HG03135 (cell line): ENCODE measurements at regions not wholly inside any gene's neighbourhood (a gene's known extent, or its start where the extent isn't known, plus 50 kb on each side); places are given as distances from the start of the nearest gene placed in this dataset.
"Not testable (repeated sequence)": the region's sequence is repeated elsewhere in the genome, so short reads cannot be mapped to it uniquely, and the experiment has no call there.

ENCODE experiments used
- ATAC-seq: cut with Tn5 transposase; IDR thresholded peaks from one replicate; pipeline ENCODE4 v1.9.1; 2021; ENCODE audit warnings: mild to moderate bottlenecking, moderate library complexity; ENCODE audit not compliant: unreplicated experiment

DNA sequence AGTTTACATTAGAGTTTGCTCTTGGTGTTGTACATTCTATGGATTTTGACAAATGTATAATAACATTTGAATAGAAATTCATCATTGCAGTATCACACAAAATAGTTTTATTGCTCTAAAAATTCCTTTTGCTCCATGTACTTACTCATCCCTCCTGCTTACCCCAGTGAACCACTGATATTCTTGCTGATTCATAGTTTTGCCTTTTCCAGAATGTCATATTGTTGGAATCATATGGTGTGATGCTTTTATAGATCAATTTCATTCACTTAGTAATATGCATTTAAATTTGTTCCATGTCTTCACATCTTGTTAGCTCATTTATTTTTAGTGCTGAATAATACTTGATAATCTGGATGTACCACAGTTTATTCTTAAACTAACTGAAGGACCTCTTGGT is 1593.2 kb downstream of the C4orf33 start:
- no peak for ATAC-seq

DNA sequence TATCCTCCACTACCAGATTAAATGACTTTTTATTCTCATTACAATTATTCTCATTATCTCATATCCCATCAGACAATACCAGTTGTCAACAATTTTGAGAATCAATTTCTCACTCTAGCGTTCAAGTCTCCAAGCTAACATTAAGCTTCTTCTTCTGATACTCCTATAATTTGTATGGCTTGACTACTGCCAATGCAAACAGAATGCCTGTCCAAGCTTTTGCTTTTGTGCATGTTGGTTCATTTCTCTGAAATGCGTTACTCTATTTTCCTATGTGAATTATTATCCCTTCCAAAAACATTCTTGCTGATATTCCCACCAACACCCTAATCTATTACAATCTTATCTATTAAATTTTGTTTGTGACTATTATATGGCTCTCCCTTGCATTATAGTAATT is 1602.3 kb downstream of the C4orf33 start:
- no peak for ATAC-seq

DNA sequence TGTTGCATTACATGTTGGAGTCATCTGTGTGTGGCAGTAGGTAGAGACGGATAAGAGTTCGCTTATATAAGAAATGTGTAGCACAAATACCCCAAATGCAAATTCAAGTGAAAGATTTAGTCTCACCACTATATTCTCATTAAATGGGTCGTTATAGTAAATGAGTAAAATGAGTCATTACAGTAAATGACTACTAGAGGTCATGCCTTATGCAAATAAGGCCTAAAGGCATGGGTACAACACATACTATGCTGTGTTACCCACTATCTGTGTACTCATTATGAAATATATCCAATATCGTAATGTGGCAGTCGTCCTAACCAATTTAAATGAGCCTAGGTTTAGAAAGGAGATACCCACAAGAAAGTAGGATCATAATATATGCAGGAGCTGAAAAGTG is 1603.1 kb downstream of the C4orf33 start:
- no peak for ATAC-seq

DNA sequence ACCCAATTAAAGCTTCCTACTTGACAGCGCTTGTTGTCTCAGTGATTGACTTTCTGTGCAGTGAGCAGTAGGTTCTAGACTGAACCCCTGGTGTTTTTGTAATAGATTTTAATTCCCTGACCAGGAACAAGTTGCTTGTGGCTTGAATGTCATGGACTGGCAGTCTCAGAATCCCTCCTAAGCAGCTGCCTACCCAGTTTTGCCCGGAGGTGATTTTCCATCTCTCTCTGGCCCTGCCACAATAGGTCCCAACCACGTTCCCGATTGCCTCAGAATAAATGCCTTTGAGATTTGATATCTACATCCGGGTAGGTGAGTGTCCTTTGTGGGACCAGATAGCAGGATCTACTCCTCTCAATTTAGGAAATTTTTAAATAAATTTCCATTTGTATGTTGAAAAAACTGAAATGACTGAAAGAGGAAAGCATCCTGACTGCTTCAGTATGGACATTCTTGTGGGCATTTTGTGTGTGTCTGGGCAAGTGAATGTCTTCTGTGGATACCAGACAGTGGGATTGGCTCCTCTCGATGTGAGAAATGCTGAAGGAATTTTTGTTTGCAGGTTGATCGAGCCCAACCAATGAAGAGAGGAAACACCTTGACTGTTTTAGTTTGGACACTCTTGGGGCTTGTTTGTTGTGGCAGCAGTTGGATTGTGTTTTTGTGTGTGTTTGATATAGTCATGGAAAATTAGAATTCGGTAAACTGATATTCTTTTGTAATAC is 1607.4 kb downstream of the C4orf33 start:
- ATAC-seq = no peak

DNA sequence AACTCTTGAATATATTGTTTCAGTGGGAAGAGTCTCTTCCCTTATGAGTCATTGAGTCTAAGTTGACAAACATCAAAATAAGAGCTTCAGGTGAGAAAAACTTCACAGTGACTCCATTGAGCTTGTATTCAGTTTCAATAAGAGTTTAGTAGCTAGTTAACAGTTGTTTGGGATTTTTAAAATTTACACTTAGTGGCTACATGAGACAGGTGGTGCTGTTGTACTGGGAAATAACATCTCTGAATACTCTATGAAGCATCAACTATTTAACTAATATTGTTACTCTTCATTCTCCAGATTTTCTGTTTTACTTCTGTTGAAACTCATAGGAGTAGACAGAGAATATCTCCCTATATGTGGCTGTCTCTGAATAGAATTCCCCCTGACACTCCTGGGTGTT is 1609.1 kb downstream of the C4orf33 start:
- no peak for ATAC-seq

DNA sequence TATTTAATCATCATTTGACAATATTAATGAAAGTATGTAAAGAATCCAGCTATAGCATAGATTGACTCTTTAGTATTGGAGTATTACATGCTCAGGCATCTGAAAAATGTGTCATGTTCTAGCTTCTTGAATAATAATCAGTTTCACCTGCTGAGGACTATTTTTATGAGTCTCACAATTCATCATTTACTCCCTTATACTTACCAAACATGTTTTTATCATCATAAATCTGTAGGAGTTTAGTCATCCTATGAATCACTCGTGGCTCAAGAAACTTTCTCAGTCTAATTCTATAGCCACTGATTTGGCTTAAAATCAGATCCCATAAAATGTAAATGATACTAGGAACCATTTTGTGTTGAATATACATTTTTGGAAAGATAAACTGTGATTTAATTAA is 1616.1 kb downstream of the C4orf33 start:
- no peak for ATAC-seq

DNA sequence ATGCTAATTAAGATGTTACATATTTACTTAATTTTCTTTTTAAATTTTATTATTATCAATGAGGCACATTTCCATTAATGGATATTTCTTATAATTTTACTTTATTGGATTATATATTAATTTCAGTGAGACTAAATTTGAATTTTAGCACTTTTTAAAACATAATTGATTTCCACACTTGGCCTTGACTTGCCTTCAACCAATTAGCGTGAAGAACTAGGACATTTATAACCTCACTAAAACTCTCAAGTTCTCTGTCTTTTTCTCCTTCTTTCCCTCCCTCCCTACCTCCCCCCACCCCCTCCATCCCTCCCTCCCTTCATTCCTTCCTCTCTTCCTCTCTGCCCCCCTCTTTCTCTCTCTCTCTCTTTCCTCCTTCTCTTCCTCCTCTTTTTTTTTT is 1618.1 kb downstream of the C4orf33 start:
- ATAC-seq = no peak

DNA sequence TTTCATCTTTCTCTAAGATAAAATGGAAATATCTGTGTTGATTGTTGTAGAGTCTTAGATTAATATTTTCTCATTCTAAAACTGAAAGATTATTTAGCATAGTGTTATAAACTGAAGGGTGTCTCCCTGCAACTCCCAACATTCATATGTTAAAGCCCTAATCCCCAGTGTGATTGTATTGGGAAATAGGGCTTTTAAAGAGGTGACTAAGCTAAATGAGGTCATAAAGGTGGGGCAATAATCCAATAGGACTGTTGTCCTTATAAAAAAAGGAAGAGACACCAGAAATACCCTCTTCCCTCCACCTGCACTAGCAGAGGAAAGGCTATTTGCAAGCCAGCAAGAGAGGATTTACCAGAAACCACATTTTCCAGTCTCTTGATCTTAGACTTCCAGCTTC is 1626.4 kb downstream of the C4orf33 start:
- ATAC-seq = no peak

DNA sequence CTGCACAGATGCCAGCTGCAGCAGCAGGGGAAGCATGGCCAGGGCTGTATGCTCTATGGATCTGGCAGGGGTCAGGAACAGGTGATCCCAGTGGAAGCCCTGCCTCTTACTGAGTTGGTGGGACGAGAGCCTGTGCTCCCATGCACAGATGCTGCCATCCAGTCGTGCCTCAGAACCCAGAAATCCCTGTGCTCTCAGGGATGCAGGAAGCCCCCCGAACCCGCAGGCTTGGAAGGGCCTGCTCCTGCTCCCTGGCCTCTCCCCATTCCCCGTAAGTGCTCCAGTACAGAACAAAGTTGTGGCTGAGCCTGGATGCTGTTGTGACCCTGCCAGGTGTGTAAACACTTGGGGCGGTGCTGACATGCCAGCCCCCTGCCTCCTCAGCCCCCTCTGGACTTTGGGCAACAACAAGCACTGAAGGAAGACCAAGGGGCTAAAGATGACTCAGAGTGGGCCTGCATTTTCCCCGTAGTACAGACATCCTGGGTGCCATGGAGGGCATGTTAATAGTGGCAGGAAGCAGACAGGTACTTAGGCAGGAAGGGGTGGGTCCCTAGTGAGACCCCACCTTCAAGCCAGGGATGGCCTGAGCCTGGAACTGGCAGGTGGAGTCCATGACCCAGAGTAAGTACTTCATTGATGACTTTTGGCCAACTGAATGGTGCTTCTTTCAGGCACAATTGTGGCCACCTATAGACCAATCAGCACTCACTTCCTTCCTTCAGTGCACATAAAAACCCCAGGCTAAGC is 1640.7 kb downstream of the C4orf33 start:
- ATAC-seq = no peak

DNA sequence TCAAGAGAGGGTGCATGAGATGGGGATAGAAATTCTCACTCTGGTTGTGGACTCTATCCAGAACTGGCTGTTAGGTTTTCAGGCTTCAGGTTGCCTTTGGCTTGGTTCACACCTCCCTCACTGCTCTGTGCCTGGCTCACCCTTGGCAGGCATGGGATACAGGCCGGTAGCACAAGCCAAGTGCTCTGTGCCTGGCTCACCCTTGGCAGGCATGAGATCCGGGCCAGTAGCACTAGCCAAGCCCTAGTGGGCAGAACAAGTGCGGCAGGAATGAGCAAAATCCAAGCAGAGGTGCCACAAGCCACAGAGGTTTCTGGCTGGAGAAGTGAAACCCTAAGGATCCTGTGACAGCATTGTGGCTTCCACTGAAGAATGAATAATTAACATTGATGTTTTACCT is 1642.3 kb downstream of the C4orf33 start:
- ATAC-seq = no peak

DNA sequence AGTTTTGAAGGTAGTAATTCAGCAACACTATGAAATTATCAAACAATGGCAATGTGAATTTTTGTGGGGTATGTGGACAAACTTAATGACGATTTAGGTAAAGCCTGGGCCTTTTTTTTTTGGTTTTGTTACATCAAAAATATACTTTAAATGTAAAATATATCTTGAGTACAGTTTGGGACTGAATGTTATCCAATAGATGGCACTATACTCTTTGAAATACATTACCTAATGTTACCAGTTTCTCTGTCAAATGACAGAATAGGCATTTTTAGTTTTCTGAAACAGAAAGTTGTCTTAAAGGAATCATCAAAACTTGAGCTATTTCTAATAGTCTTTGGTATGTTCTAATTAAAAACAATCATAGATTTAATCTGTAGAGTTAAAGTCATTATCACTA is 1651.9 kb downstream of the C4orf33 start:
- no peak for ATAC-seq

DNA sequence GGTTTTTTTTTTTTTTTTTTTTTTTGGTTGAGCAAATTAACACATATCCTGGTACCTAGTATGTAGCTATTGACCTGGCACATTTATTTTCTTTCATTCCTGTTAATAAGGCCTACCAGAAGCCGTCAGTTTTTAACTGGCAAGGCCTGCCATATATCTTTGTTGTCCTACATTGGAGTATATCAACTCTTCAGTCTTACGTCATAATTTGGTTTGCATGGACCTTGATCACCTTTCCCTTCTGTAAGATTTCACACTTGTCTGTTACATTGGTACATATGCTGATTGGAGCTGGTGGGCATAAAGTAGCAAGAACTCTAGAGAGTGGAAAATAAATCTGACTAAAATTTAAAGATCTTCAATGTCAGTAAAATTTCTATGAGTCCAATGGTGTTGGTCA is 1658.0 kb downstream of the C4orf33 start:
- ATAC-seq = no peak

DNA sequence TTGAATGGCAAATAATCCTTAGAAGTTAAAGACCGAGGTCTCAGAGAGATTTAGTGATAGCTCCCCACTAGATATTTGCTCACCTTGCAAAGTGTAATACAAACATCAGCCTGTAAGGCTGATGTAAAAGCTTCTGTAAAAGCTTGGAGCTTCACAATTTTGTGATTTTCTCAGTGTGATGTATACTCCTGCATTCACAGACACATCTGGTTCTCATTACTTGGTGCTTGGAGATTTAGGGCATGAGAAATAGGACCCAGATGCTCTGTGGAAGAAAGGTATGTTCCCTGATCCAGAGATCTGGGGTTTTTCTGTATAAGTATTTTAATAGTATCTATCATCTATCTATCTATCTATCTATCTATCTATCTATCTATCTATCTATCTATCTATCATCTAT is 1664.3 kb downstream of the C4orf33 start:
- no peak for ATAC-seq

DNA sequence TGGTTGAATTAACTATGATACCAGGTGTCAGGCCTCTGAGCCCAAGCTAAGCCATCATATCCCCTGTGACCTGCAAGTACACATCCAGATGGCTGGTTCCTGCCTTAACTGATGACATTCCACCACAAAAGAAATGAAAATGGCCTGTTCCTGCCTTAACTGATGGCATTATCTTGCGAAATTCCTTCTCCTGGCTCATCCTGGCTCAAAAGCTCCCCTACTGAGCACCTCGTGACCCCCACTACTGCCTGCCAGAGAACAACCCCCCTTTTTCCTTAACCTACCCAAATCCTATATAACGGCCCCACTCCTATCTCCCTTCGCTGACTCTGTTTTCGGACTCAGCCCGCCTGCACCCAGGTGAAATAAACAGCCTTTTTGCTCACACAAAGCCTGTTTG is 1671.4 kb downstream of the C4orf33 start:
- ATAC-seq = not testable (repeated sequence)

DNA sequence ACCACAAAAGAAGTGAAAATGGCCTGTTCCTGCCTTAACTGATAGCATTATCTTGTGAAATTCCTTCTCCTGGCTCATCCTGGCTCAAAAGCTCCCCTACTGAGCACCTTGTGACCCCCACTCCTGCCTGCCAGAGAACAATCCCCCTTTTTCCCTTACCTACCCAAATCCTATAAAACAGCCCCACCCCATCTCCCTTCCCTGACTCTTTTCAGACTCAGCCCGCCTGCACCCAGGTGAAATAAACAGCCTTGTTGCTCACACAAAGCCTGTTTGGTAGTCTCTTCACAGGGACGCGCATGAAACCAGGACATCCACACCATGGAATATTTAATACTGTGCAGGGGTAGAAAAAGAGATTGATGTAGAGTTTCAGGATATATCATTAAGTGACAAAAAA is 1677.0 kb downstream of the C4orf33 start:
- ATAC-seq = not testable (repeated sequence)

DNA sequence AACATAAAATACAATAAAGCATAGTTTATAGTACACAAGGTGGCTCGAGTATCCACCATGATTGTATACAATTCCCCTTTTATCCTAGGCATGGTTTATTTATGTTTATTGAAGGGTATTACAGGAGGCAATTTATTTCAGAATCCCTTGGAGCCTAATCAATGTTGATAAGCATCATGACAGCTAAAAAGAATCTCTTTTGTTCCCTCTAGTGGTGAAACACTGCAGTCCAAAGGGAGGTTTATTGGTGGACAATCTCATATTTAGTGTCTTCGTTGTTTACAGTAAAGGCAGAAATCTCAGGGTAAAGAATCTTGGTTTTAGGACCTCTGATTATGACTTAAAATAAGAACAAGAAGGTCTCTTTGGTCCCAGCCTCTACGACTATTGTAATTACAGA is 1712.5 kb downstream of the C4orf33 start:
- no peak for ATAC-seq

DNA sequence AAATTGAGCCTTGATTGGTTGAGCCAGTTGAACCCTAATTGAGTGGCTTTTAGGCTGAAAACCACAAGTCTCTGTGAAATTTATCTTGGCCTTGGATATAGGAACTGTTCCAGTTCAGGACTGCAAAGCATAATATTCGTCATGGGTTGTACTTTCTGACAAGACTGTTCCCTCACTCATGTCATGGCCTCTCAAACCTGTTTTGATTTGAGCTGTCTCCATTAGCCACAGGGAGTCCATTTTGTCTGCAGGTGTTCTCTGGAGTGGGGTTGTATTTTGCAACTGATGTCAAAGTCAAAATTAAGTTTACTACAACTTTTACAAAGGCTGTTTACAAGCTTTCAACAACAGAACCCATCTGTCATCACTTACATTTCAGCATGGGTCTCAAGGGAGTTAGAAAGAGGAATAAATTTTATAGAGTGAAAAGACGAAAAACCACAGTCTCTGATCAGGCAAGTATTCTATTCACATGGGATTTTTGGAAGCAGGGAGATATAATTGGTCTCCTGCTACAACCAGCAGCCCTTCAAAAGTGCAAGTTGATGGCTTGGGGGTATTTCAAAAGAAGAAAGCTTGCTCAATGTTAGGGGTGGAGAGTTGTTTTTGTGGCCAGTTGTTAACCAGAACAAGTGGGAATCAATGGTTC is 1716.3 kb downstream of the C4orf33 start:
- no peak for ATAC-seq

DNA sequence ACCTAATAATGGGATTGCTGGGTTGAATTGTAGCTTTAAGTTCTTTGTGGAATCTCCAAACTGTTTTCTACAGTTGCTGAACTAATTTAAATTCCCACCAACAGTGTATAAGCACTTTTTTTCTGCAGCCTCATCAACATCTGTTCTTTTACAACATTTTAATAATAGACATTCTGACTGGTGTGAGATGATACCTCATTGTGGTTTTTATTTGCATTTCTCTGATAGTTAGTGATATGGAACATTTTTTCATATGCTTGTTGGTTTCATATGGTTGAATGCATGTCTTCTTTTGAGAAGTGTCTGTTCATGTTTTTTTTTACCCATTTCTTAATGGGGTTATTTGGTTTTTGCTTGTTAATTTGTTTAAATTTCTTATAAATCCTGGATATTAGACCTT is 1718.9 kb downstream of the C4orf33 start:
- ATAC-seq = no peak

DNA sequence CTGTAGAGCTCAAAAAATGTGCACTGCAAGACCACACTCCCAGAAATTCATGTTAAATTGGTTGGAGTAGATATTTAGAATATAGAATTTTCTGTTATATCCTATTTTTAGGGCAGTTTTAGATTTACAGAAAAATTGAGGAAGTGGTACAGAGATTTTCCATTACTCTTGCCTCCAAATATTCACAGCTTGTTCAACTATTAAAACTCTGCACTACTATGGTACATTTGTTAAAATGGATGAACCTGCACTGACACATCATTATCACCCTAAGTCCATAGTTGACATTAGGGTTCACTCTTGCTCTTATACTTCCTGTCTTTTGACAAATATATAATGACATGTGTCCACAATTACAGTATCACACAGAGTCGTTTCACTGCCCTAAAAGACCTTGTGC is 1724.5 kb downstream of the C4orf33 start:
- no peak for ATAC-seq

DNA sequence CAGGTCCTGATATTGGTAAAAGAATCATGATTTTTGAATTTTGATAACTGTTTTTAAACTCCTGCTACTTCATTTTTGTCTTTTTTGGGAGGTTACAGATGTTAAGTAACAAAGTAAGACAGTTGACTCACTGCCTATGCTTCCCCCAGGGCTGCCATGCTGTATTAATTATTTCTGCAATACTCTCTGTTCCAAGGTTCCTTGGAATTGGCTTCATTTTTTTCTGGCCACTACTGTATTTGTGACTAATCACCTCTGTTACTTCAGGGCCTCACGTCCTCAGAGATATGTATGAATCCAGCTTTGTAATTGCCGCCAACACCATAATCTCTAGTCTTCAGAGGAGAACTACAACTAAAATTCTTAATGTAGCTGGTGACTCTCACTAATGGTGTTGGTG is 1729.3 kb downstream of the C4orf33 start:
- ATAC-seq = no peak

DNA sequence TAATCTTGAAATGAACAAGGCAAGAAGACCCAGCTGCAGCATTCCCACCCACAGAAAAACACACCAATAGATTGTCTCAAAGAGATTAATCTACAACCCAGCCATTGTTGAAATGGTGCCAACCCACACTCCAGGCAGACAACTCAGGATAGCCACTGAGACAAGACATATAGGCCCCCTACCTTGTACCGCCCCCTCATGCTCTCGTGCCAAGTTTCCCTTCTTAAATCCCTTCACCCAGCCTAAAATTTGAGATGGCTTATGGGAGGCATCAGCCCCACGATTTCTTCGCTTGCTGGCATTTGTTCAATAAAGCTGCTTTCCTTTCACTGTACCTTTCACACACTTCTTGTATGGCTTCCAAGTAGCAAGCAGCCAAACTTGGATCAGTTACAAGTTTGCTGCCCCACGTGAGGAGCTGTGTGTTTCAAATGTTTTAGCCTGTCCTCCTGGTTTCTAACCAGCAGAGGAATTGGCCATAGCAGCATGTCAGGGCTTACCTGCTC is 1754.1 kb downstream of the C4orf33 start:
- ATAC-seq = no peak

DNA sequence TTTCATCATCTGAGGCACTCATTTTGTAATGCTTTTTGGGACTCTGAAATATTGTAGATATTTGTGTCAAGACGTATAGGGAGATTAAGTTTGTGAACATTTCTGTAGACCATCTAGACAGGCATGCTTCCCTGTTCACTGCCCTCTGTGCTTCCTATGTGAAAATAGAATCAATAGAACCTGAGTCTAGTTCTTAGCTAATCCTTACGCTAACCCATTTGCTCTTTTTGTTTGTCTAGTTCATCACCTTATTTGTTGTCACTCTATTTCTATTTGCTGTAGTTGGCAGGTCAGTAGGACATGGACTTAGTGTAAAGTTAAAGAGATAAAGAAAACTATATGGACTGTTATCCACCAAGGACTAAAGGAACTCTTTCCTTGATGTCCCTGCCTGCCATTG is 1755.2 kb downstream of the C4orf33 start:
- no peak for ATAC-seq
